ENCODE measurements at regions not wholly inside any gene's neighbourhood (a gene's known extent, or its start where the extent isn't known, plus 50 kb on each side); places are given as distances from the start of the nearest gene placed in this dataset.

- TF ChIP-seq, protein P1, sequence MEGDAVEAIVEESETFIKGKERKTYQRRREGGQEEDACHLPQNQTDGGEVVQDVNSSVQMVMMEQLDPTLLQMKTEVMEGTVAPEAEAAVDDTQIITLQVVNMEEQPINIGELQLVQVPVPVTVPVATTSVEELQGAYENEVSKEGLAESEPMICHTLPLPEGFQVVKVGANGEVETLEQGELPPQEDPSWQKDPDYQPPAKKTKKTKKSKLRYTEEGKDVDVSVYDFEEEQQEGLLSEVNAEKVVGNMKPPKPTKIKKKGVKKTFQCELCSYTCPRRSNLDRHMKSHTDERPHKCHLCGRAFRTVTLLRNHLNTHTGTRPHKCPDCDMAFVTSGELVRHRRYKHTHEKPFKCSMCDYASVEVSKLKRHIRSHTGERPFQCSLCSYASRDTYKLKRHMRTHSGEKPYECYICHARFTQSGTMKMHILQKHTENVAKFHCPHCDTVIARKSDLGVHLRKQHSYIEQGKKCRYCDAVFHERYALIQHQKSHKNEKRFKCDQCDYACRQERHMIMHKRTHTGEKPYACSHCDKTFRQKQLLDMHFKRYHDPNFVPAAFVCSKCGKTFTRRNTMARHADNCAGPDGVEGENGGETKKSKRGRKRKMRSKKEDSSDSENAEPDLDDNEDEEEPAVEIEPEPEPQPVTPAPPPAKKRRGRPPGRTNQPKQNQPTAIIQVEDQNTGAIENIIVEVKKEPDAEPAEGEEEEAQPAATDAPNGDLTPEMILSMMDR (IDR thresholded peaks at IDR 0.05; ENCODE audit: low read length): no peak
- TF ChIP-seq EZH2 (IDR thresholded peaks at IDR 0.05; ENCODE audit: borderline replicate concordance, low read length): no peak
Observed at GRCh38 chr5:39494534-39494933, 69.8 kb upstream of the DAB2 start.
